Stimulated activated naive B cell treated with anti-CD40 and anti-IgM and Interleukin-4, amounts not matched to agents 10 μg/mL and 1 μg/mL and 100 μg/mL, for 72 hours (primary cell): ENCODE measurements at regions not wholly inside any gene's neighbourhood (a gene's known extent, or its start where the extent isn't known, plus 50 kb on each side); places are given as distances from the start of the nearest gene placed in this dataset.
"Not testable (repeated sequence)": the region's sequence is repeated elsewhere in the genome, so short reads cannot be mapped to it uniquely, and the experiment has no call there.

Source experiments
- ATAC-seq, 2 donors: fragments of 150-1000 bp; cut with Tn5 transposase; replicated peaks; 2 replicates each; pipeline ENCODE4 v1.10.0; 2021; ENCODE audit warnings: moderate library complexity in 1 of 2
- DNase-seq: peaks from one replicate; pipeline ENCODE4 v3.0.0; 2021
- H3K27ac Mint-ChIP-seq: one replicate; pipeline ENCODE4 v1.8.0; 2022; ENCODE audit warnings: mild to moderate bottlenecking, mixed read lengths
- H3K27me3 Mint-ChIP-seq, 2 donors: one replicate each; pipeline ENCODE4 v1.8.0; 2022; ENCODE audit warnings: mixed read lengths in 2 of 2
- H3K36me3 Mint-ChIP-seq, 2 donors: one replicate each; pipeline ENCODE4 v1.8.0; 2022; ENCODE audit warnings: mixed read lengths in 2 of 2, mild to moderate bottlenecking in 1 of 2
- H3K4me1 Mint-ChIP-seq, 2 donors: one replicate each; pipeline ENCODE4 v1.8.0; 2022; ENCODE audit warnings: mixed read lengths in 2 of 2, mild to moderate bottlenecking in 1 of 2
- H3K4me3 Mint-ChIP-seq, 2 donors: one replicate each; pipeline ENCODE4 v1.8.0; 2022; ENCODE audit warnings: mild to moderate bottlenecking in 2 of 2, mixed read lengths in 2 of 2, moderate library complexity in 1 of 2
- H3K9me3 Mint-ChIP-seq, 2 donors: one replicate each; pipeline ENCODE4 v1.8.0; 2022; ENCODE audit warnings: mixed read lengths in 2 of 2, mild to moderate bottlenecking in 1 of 2

- H3K36me3 Mint-ChIP-seq = no peaks in the 10 kb centered on the region
- ATAC-seq = no peak
- no peak overlapping the region for H3K4me3 Mint-ChIP-seq
- no peaks in the 10 kb centered on the region for H3K27me3 Mint-ChIP-seq
- no peak for DNase-seq
- H3K4me1 Mint-ChIP-seq = no peaks in the 10 kb centered on the region
- H3K27ac Mint-ChIP-seq = no peak overlapping the region
- H3K9me3 Mint-ChIP-seq = no peaks in the 10 kb centered on the region
These were observed 192.4 kb upstream of the API5 start for GRCh38 chr11:43119275-43119970.

- no peaks in the 10 kb centered on the region for H3K9me3 Mint-ChIP-seq
- H3K4me3 Mint-ChIP-seq = no peak overlapping the region
- DNase-seq = no peak
- ATAC-seq = no peak
- no peaks in the 10 kb centered on the region for H3K27me3 Mint-ChIP-seq
- no peaks in the 10 kb centered on the region for H3K36me3 Mint-ChIP-seq
- no peaks in the 10 kb centered on the region for H3K4me1 Mint-ChIP-seq
- H3K27ac Mint-ChIP-seq = no peak overlapping the region
These were observed 189.2 kb upstream of the API5 start for GRCh38 chr11:43122546-43122945.

GRCh38 chr11:43123443-43123842 is 188.4 kb upstream of the API5 start:
- H3K4me1 Mint-ChIP-seq = no peaks in the 10 kb centered on the region
- no peak overlapping the region for H3K27ac Mint-ChIP-seq
- H3K4me3 Mint-ChIP-seq = no peak overlapping the region
- no peak for DNase-seq
- no peak for ATAC-seq
- no peaks in the 10 kb centered on the region for H3K9me3 Mint-ChIP-seq
- H3K27me3 Mint-ChIP-seq = no peaks in the 10 kb centered on the region
- no peaks in the 10 kb centered on the region for H3K36me3 Mint-ChIP-seq

- Mint-ChIP-seq H3K4me3 (no peak overlapping the region), H3K4me1 (no peaks in the 10 kb centered on the region), H3K27ac (no peak overlapping the region), H3K27me3 (no peaks in the 10 kb centered on the region), H3K36me3 (no peaks in the 10 kb centered on the region), H3K9me3 (no peaks in the 10 kb centered on the region)
- ATAC-seq = no peak
- DNase-seq = no peak
These were observed 187.4 kb upstream of the API5 start for GRCh38 chr11:43124272-43124935.

- DNase-seq = no peak
- Mint-ChIP-seq H3K36me3 (no peaks in the 10 kb centered on the region), H3K4me3 (no peak overlapping the region), H3K27ac (no peak overlapping the region), H3K9me3 (peaks cover 0 to 2% of the 10 kb centered on the region in 2 donors), H3K27me3 (no peaks in the 10 kb centered on the region), H3K4me1 (no peaks in the 10 kb centered on the region)
- ATAC-seq = no peak
These were observed 182.5 kb upstream of the API5 start for GRCh38 chr11:43129329-43129728.

GRCh38 chr11:43130616-43131015 is 181.2 kb upstream of the API5 start:
- H3K4me1 Mint-ChIP-seq = no peaks in the 10 kb centered on the region
- peaks cover 0 to 2% of the 10 kb centered on the region in 2 donors for H3K9me3 Mint-ChIP-seq
- ATAC-seq (no peak), DNase-seq (no peak)
- no peaks in the 10 kb centered on the region for H3K27me3 Mint-ChIP-seq
- H3K36me3 Mint-ChIP-seq = no peaks in the 10 kb centered on the region
- no peak overlapping the region for H3K4me3 Mint-ChIP-seq
- H3K27ac Mint-ChIP-seq = no peak overlapping the region

- no peaks in the 10 kb centered on the region for H3K36me3 Mint-ChIP-seq
- no peaks in the 10 kb centered on the region for H3K4me1 Mint-ChIP-seq
- H3K27me3 Mint-ChIP-seq = no peaks in the 10 kb centered on the region
- ATAC-seq = no peak
- DNase-seq = no peak
- no peak overlapping the region for H3K27ac Mint-ChIP-seq
- H3K4me3 Mint-ChIP-seq = no peak overlapping the region
- peaks cover 2 to 4% of the 10 kb centered on the region in 2 donors for H3K9me3 Mint-ChIP-seq
These were observed 175.7 kb upstream of the API5 start for GRCh38 chr11:43135966-43136534.

- Mint-ChIP-seq H3K4me3 (no peak overlapping the region), H3K27me3 (no peaks in the 10 kb centered on the region), H3K36me3 (no peaks in the 10 kb centered on the region), H3K9me3 (peaks cover 8 to 9% of the 10 kb centered on the region in 2 donors), H3K27ac (no peak overlapping the region), H3K4me1 (no peaks in the 10 kb centered on the region)
- DNase-seq = no peak
- no peak for ATAC-seq
These were observed 173.1 kb upstream of the API5 start for GRCh38 chr11:43138621-43139140.

GRCh38 chr11:43145653-43146052 is 166.1 kb upstream of the API5 start:
- DNase-seq (no peak), ATAC-seq (peak in 1 of 2 donors; percentile 7)
- Mint-ChIP-seq H3K27me3 (no peaks in the 10 kb centered on the region), H3K27ac (no peak overlapping the region), H3K36me3 (no peaks in the 10 kb centered on the region), H3K4me1 (no peaks in the 10 kb centered on the region), H3K9me3 (peaks cover 8 to 14% of the 10 kb centered on the region in 2 donors), H3K4me3 (no peak overlapping the region)

- no peak overlapping the region for H3K27ac Mint-ChIP-seq
- DNase-seq (no peak), ATAC-seq (no peak)
- peaks cover 0 to 4% of the 10 kb centered on the region in 2 donors for H3K9me3 Mint-ChIP-seq
- no peak overlapping the region for H3K4me3 Mint-ChIP-seq
- H3K27me3 Mint-ChIP-seq = no peaks in the 10 kb centered on the region
- H3K4me1 Mint-ChIP-seq = no peaks in the 10 kb centered on the region
- no peaks in the 10 kb centered on the region for H3K36me3 Mint-ChIP-seq
These were observed 161.1 kb upstream of the API5 start for GRCh38 chr11:43150697-43151096.

GRCh38 chr11:43164831-43165230 is 147.0 kb upstream of the API5 start:
- no peaks in the 10 kb centered on the region for H3K36me3 Mint-ChIP-seq
- H3K4me3 Mint-ChIP-seq = no peak overlapping the region
- H3K9me3 Mint-ChIP-seq = peaks cover 9 to 15% of the 10 kb centered on the region in 2 donors
- no peak for ATAC-seq
- H3K27ac Mint-ChIP-seq = no peak overlapping the region
- H3K4me1 Mint-ChIP-seq = no peaks in the 10 kb centered on the region
- no peak for DNase-seq
- no peaks in the 10 kb centered on the region for H3K27me3 Mint-ChIP-seq

GRCh38 chr11:43165393-43165792 is 146.4 kb upstream of the API5 start:
- H3K4me3 Mint-ChIP-seq, H3K27ac Mint-ChIP-seq, ATAC-seq, H3K27me3 Mint-ChIP-seq, H3K36me3 Mint-ChIP-seq, DNase-seq, H3K4me1 Mint-ChIP-seq: not testable (repeated sequence)
- H3K9me3 Mint-ChIP-seq = peaks cover 9 to 15% of the 10 kb centered on the region in 2 donors

GRCh38 chr11:43168241-43168640 is 143.6 kb upstream of the API5 start:
- ATAC-seq, H3K27me3 Mint-ChIP-seq, H3K27ac Mint-ChIP-seq, DNase-seq, H3K4me3 Mint-ChIP-seq, H3K4me1 Mint-ChIP-seq, H3K36me3 Mint-ChIP-seq: not testable (repeated sequence)
- peaks cover 9 to 15% of the 10 kb centered on the region in 2 donors for H3K9me3 Mint-ChIP-seq

GRCh38 chr11:43172477-43172876 is 139.3 kb upstream of the API5 start:
- no peak for ATAC-seq
- Mint-ChIP-seq H3K4me3 (no peak overlapping the region), H3K27me3 (no peaks in the 10 kb centered on the region), H3K36me3 (no peaks in the 10 kb centered on the region), H3K27ac (no peak overlapping the region), H3K4me1 (no peaks in the 10 kb centered on the region), H3K9me3 (peaks cover 2 to 5% of the 10 kb centered on the region in 2 donors)
- DNase-seq = no peak

GRCh38 chr11:43177975-43178374 is 133.8 kb upstream of the API5 start:
- no peaks in the 10 kb centered on the region for H3K36me3 Mint-ChIP-seq
- H3K27me3 Mint-ChIP-seq = no peaks in the 10 kb centered on the region
- no peak for DNase-seq
- H3K4me1 Mint-ChIP-seq = no peaks in the 10 kb centered on the region
- H3K9me3 Mint-ChIP-seq = no peaks in the 10 kb centered on the region
- H3K4me3 Mint-ChIP-seq = no peak overlapping the region
- no peak overlapping the region for H3K27ac Mint-ChIP-seq
- ATAC-seq = no peak
